ENCODE measurements at regions not wholly inside any gene's neighbourhood (a gene's known extent, or its start where the extent isn't known, plus 50 kb on each side); places are given as distances from the start of the nearest gene placed in this dataset.

DNA sequence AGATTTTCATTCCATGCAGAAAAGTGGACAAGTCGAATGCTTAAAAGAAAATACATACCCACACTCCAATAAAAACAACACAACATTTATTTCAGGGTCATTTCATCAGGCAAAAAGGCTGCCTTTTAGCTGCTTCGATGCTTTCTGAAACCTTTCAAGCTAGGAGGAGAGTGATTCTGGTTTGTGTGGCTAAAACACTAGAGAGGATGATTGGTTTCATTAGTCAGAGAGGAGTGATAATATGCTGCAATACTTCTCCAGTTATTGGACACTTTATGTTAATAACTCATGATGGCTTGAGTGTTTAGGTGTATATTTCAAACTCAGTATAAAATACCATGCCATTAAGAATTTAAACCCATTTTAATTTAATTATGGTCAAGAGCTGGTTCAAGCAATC lies 614.0 kb downstream of the SLC4A3 start:
- DNase-seq: no peak

DNA sequence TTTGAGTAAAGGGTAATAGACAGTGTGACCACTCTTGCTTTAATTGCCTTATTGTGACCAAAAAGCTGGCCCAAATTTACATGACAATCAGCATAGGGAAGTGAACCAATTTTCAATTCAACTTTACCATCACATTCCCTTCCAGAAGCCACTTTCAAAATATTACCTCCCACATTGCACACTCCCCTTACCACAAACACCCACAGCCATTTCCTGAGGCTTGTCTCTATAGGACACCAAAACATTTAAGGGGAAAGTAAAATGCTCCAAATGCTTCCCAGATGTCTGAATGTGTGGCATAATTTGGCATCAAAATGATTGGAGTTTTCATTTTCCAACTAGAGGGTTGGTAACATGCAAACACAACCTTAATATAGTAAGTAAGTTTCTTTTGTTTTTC lies 616.1 kb downstream of the SLC4A3 start:
- DNase-seq: no peak

DNA sequence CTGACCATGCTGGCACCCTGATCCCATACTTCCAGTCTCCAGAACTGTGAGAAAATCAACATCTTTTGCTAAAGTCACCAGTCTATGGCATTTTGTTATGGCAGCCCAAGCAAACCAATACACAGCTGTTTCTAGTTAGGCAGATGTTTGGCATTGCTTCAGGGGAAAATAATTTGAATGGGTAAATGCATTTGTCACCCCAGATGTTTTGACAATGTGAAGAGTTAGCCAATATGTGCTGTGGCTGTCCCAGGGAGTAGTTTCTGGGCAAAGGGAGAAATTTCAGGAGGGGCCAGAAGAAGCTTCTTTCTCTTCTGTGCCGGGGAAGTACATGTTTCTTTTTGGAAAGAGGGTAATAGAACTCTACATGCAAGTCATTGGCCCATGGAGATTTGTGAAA lies 619.0 kb downstream of the SLC4A3 start:
- DNase-seq: no peak

DNA sequence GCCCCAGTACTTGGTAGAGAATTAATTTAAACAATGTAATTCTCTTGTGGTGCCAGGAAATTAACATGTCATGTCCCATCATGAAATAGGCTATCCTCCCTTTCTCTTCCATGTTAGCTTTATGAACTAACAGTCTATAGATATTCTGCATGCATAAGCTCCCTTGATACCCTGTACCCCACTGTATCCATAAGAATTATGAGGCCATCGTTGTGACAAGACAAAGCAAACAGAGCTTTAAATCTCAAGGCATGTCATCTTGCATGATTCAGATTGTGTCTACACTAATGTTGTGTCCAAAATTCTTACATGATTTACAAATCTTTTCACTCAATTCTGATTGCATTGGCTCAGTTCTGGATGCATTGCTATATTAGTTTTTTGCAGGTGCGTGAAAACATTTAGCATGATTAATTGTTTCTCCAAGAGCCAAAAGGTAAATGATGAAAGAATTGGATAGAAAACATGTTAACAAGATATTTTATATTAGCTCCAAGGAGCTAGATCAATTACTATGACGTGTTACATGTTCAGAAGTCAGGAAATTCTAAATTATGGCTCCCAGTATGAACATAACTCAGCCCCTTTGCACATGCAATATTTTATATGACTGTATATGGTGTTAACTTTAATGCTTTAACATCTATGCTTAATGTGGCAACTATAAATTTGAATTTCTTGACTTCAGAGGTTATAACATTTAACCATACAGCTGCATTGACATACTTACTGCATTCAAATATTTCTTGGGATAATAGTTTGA lies 620.3 kb downstream of the SLC4A3 start:
- DNase-seq: no peak

DNA sequence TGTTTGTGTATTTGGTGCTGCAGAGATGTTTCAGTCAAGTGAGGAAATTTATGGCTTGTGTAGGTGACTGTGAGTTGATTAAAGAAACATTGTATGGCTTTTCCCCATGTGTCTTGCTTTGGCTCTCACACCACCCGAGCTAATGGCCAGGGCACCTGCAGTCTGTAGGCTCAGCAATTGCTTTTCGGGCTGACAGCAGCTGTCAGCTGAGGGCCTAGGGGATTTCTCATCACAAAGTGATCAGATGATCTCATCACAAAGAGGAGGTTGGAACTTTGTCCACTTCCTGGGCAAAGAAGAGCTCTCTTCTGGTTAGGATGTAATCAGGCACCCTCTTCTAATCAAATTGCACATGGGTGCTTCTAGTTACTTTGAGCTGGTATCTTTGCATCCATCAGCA lies 632.2 kb downstream of the SLC4A3 start:
- no peak for DNase-seq

DNA sequence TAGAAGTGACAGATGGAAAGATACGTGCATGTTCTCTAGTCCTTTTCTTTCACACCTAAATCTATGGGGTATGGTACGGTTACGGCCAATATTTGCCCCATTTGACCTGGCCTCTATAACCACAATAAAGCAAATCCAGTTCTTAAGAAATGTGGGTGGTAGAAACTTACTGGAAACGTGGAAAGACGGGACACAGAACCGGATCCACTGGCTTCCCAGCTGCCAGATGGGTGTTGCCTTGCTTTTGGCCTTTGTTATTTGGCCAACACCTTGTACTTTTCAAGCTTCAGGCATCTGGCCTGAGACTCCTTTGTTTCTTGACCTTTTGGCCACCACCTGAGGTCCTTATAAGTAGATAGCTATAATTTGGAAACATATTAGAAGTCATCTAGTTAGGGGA lies 635.9 kb downstream of the SLC4A3 start:
- no peak for DNase-seq

DNA sequence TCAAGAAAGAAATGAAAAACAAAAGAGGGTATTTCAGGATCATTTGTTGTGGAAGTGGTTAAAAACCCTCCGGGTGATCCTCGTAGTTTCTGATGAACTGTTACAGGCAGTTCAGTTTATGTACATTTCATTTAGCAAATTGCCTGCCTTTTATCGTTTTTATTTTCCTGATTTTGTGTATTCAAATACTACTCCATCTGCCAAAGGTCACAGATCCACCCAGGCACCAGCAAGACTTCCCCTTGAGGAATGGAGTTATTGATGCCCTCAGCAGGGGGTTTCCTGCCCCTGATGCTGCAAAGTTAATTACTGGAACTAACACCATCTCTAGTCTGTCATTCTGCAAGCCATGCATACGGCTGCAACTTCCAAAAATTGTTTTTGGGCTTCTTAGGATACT lies 641.9 kb downstream of the SLC4A3 start:
- no peak for DNase-seq

DNA sequence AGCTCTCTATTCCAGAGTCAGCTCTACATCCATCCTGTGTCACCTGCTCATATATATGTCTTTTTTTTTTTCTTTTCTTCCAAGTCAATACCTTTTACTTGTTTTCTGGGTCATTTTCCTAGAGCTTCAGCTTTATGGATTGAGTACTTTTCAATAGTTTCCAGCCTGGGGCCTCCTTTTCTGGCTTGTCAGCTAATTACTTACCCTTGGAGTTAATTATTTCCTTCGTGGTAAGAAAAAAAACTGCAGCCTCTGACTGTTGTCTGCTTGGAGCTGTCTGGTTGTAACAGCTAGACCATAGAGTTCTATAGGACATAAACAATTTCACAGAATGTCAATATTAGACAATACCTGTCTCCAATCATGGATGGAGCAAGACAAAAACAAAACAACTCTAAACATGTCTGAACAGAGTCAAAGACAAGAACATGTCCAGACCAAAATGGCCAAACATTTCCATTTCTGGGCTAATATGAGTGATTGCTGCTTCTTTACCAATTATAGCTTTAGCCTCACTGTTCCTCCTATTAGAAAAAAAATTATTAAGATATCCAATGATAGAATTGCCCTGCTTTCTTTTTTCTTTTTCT lies 643.1 kb downstream of the SLC4A3 start:
- no peak for DNase-seq

DNA sequence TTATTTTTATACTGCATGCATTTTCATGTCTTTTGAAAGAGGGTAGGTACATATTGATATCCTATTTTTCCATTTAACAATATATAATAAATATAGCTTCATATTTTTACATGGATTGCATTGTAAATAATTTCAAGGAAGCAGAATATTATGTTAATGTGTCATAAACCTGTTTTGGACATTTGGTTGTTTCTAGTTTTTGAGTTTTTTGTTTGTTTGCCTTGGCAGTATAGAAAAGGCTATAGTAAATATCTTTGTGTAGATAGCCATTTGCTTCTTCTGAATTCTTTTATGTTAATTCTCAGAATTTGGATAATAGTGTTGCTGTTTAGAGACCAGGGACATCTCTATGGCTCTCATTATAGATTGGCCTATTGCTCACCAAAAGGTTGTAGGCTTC lies 645.2 kb downstream of the SLC4A3 start:
- no peak for DNase-seq

DNA sequence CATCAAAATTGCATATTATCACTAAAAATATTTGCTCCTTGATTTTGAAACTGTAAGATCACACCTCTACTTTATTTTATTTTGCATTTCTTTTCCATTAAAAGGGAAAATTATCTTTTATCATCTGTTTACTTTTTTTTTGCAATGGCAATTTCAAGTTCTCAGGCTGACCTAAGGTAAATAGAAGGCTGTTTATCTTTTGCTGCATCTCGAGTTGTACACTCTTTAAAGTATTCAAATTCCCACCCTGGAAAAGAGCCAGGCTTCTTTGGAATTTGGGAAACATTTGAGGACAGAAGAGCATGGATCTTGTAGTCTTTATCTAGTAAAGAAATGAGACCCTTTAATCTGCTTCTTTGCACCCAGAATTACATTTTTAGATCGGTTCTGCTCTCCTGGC lies 645.7 kb downstream of the SLC4A3 start:
- DNase-seq: no peak

DNA sequence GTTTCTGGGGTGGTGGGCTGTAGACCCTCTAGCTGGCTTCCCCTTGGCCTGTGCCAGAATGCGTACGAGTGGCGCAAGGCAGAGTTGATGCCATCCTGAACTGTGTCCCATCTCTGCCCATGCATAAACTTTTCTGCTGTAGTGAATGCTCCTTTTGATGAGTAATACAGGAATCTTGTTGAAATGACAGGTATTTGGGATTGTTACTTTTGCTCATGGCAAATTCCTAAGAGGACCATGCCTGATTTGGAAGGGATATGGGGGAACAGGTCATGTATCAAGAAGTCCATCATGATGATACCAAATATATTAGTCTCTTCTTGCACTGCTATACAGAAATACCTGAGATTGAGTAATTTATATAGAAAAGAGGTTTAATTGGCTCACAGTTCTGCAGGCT lies 648.0 kb downstream of the SLC4A3 start:
- DNase-seq: no peak

DNA sequence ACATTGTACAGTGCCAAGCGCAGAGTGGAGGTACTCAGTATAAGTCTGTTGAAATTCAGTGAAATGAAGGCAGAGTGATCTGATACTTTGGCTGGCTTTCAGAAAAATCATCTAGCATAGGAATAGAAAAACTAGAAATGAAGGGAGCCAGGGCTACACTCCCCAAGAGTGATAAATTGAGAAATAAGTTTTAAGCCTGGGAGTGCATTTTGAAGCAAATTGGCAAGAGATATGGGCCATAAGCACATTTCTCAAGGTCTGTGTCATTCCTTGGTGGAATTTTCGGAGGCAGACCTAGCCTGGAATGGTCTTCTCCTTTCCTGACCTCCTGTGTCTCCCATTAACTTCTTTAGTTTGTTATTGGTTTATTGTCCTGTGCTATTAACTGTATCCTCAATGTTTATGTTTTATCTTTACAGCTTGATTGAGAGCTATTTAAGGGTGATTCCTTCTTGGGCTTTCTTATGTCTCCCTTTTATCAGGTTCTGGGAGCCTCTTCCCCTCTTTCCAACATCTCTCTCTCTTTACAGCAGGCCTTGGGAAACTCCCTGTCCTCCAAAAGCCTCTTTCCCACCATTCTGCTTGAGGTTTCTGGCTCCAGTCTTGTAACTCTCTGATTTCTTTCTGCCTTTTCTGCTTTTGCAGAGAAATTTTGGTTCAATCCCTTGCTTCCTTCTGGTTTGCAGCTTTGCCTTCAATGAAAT lies 649.5 kb downstream of the SLC4A3 start:
- DNase-seq: no peak

DNA sequence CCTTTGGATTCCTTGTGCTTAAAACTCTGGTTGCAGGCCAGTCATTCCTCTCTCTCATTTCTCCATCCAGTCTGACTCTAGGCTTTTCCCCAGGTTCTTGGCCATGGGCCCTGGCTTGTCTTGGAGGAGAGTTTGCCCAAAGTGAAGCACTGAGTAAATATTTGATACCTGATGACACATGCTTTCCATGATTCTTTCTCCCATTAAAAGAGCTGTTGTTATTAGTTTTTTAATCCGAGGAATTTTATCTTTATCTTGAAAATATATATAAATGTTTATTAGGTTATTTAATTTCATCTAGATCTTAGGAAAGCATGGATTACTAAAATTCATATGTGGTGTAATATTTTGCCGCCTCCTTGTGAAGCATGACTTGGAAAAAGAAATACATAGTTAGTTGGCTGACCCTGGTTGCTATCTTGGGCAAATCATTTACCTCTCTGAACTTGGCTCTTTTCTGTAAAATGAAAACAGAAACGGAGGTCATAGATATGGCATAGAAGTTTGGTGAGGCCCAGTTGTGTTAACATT lies 650.1 kb downstream of the SLC4A3 start:
- DNase-seq: peak; percentile 19

DNA sequence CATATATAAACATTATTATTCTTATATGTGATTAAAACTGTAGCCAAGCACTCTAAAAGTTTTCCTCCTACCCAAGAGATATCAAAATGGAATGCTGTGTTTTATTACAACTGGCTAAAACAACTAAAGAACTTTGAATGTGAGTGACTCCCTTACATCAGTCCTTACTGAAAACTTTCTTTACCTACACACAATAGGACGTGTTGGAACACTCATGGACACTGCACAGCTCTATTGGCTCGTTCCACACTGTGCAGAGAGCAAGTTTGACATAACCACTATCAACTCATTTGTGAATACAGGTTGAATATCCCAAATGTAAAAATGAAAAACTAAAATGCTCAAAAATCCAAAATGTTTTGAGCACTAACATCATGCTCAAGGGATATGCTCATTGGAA lies 650.6 kb downstream of the SLC4A3 start:
- DNase-seq: no peak

DNA sequence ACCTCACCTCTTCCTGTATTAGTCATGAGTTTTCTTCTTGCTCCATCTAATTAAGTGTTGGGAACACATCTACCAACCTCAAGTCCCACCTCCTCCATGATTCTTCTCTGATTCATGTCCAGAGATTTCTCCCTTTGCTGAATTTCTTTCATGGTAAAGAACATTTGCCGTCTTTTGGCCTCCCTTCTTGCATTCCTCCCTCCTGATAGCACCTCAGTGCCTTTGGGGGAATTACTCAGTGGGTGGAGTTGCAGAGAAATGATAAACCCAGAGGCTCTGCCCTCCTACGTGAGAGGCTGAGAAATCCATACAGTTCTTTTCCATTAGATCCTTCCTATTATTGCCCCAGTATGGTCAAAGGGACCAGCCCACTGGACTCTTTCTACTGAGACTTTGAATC lies 651.9 kb downstream of the SLC4A3 start:
- no peak for DNase-seq

DNA sequence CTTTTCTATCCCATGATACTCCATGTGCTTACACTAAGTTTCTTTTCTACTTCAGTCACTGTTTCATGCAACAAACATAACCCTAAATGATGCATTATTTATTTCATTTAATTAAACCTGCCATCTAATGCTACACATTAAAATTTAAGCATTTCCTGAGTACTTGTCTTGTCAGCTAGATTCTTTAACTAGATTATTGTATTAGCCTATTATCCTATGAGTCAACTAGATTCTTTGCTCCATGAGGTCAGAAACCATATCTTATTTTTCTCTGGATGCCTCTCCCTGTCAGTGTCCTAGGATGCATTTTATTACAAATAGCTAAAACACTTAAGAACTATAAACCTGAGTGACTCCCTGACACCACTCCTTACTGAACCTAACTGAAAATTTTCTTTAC lies 652.4 kb downstream of the SLC4A3 start:
- DNase-seq: no peak

DNA sequence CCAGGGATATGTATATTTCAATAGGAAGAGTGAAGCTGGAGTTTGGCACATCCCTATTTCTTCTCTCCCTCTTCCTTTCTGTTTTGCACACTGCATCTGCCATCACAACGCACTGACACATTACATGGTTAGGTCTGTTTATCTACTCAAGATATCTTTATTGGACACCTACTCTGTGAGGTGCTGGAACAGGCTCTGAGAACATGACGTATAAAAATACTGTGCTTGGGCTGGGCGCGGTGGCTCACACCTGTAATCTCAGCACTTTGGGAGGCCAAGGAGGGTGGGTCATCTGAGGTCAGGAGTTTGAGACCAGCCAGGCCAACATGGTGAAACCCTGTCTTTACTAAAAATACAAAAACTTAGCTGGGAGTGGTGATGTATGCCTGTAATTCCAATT lies 653.3 kb downstream of the SLC4A3 start:
- DNase-seq: no peak

DNA sequence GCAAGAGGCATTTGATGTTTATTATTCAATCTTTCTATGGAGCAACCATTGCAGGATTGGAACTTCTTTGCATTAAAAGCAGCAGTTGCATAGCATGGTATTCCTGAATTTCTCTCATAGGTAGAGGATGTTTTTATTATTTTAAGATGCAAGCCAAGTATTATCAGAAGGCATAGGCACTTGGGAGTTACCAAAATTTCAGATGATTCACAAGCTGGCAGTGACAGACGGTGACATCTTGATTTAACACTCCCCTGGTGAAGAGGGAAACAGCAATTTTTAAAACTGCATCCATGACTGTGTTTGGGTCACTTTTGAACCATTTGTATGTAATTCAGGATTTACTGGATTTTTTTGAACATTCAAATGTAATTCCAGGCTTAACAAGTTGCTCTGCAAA lies 654.3 kb downstream of the SLC4A3 start:
- no peak for DNase-seq

DNA sequence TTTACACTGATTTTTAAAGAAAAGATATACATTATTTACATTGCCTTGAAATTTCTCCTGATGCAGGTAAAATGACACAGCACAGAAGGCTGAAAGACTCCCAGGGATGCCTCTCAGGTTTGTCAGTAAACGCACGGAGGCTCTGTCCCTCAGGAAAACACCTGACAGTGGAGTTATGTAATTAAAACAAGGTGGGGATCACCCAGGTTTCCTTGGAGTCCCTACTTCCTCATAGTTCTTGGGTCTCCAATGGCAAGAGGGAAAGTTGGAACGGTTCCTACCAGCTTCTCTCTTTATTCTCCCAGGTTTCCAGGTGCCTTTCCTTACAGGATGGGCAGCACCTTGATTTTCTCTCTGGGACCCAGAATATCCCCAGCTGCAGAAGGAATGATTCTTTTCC lies 654.8 kb downstream of the SLC4A3 start:
- DNase-seq: no peak

DNA sequence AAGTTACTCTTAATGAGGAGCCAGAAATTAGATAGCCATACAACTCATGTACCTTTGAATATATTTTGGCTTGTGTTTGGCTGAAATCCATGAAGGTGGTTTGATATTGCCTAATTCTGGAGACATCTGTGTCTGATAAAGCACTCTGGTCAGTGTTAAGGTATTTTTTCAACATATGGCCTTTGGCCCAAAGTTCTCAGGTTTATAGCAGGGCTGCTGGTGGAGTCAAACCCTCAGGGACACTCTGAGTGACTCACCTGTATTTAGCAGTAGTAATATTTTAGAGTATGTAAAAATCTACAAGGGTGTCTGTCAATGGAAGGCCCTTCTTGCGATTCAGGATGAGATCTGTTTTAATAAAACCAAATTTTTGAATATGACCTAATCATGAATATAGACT lies 666.5 kb downstream of the SLC4A3 start:
- DNase-seq: no peak

DNA sequence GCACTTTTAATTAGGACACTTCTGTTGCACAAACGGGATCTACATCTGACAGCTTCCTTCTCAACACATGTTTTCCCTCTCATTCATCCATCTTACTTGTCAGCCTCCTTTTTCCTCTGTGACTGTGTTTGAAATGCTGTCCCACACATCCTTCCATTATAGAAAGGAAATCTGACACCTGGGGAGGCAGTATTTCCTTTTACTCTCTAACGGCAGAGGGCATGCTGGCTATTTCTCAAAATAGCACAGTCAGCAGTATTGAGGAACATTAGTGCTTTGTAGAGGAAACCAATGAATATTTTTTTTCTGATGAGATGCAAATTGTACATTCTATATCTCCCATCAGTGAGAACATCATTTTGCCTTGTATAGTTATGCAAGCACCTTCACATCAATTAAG lies 668.7 kb downstream of the SLC4A3 start:
- no peak for DNase-seq

DNA sequence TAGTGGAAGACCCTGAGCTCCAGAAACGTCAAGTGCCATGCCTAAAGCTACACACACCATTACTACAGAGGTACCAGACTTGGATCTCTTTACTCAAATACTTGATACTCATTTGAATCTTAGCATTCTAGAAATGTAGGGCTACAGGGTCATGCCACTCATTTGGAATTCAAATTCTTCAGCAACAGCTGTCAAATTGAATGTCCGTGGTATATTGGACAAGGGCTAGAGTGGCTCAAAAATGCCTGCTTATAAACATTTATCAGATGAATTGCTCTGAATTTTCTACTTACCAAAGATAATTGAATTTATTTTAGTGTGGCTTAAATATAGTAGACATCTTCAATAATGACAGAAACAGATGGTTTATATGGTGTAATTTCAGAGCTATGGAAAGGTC lies 669.7 kb downstream of the SLC4A3 start:
- no peak for DNase-seq

DNA sequence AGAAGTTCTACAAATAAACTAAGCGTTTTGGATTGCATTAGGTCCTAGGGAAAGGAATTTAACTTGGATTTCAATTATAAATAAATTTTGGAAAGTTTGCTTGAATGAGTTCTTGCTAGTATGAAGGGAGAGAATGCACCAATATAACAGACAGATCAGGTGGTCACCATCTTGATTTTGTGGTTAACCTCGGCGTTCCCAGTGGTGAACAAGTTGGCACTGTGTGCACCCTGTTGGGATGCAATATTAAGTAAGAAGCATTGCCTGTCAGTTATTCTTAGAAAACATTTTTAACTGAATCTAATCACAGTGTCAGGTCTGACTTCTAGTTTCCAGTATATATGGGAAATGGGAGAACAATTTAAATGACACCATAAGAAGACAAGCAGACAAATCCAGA lies 673.4 kb downstream of the SLC4A3 start:
- no peak for DNase-seq

DNA sequence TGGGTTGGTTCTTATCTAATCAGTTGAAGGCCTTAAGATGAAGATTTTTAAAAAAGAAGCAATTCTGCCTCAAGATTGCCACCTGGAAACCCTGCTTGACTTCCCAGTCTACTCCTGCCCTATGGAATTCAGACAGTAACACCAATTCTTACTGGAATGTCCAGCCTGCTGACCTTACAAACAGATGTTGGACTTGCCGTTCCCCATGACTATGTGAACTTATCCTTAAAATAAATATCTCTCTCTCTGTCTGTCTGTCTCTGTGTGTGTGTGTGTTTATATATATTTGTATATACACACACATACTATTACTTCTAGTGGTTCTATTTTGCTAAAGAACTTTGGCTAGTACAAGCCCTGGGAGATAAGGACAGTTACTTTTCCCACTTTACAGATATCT lies 675.3 kb downstream of the SLC4A3 start:
- DNase-seq: no peak

Data from amniotic stem cell (primary cell).